ENCODE measurements at regions not wholly inside any gene's neighbourhood (a gene's known extent, or its start where the extent isn't known, plus 50 kb on each side); places are given as distances from the start of the nearest gene placed in this dataset.
"Not testable (repeated sequence)": the region's sequence is repeated elsewhere in the genome, so short reads cannot be mapped to it uniquely, and the experiment has no call there.

GRCh38 chr10:10044922-10045764 lies 972.5 kb upstream of the CELF2 start:
- Histone ChIP-seq H3K4me1 (peaks cover 39% of the 10 kb centered on the region), H4K20me1 (no peaks in the 10 kb centered on the region), H3K27ac (peak overlapping the region; percentile 45; the same call in 1 of the 2 replicates), H3K9ac (no peak overlapping the region; the same call in 1 of the 2 replicates), H3K9me3 (no peaks in the 10 kb centered on the region), H3K4me3 (no peak overlapping the region), H3K4me2 (peak overlapping the region; percentile 71), H3K27me3 (no peaks in the 10 kb centered on the region), H3K36me3 (no peaks in the 10 kb centered on the region)
- no peak for TF ChIP-seq Cebpa-rat (IDR thresholded peaks at IDR 0.05)

DNA sequence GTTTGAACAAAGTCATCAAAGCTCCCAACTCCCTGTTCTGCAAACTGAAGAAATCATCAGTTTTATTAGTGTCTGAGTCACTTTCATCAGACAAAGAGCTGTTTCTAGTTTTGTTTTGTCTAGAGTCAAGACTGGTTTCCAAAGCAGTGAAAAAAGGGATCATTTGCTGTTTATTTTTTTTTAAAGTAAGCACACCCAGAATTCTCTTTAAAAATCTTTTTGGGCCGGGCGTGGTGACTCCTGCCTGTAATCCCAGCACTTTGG lies 972.0 kb upstream of the CELF2 start:
- TF ChIP-seq Cebpa-rat (IDR thresholded peaks at IDR 0.05), result no peak
- H3K36me3 ChIP-seq, result no peaks in the 10 kb centered on the region
- H3K27ac ChIP-seq, result peak overlapping the region; percentile 2; the same call in 1 of the 2 replicates
- H3K9me3 ChIP-seq, result no peaks in the 10 kb centered on the region
- no peaks in the 10 kb centered on the region for H3K27me3 ChIP-seq
- H3K4me2 ChIP-seq, result peak overlapping the region; percentile 71
- H4K20me1 ChIP-seq, result no peaks in the 10 kb centered on the region
- no peak overlapping the region for H3K9ac ChIP-seq
- no peak overlapping the region for H3K4me3 ChIP-seq
- peaks cover 39% of the 10 kb centered on the region for H3K4me1 ChIP-seq

DNA sequence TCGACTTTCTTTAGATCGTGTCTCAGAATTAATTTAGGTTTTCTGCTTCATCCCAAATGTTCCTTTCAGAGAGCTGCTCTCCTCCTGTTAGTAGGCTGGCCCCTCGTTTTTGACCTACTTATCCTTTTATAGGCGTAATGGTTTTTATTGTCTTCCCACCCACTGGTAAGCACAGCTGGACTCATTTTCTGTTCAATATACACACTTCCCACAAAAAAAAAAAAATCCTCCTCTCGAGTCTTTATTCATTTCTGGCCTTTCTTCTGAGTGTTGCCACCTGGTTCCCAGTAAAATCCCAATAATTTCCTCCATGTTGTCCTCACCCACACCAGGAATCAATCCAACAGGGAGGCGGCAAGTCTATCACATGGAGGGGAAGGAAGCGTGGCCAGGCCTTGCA lies 970.2 kb upstream of the CELF2 start:
- H3K9me3 ChIP-seq, result no peaks in the 10 kb centered on the region
- H3K27me3 ChIP-seq, result no peaks in the 10 kb centered on the region
- peaks cover 32% of the 10 kb centered on the region for H3K4me1 ChIP-seq
- H3K36me3 ChIP-seq, result no peaks in the 10 kb centered on the region
- no peak overlapping the region for H3K27ac ChIP-seq
- H3K4me3 ChIP-seq, result no peak overlapping the region
- H3K4me2 ChIP-seq, result no peak overlapping the region
- H3K9ac ChIP-seq, result no peak overlapping the region
- H4K20me1 ChIP-seq, result no peaks in the 10 kb centered on the region
- no peak for TF ChIP-seq Cebpa-rat (IDR thresholded peaks at IDR 0.05)

DNA sequence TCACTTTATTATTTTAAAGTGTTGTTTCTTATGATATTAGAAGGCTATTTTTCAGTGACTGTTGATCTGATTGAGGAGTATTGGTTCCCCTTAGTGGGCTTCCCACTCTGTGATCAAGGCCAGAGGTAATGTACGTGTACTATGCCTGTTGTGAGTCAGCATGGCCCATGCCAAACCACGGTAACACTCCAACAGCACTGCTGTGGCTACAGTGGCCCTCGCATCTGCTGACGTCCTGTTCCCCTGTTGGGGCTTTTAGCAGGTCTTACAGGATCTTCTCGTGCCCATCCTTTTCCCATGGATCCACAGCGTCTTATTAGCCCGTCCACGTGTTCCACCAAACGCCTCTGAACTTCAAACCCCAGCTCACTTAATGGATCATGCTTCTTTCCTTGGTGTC lies 964.6 kb upstream of the CELF2 start:
- H3K4me2 ChIP-seq, result no peak overlapping the region
- H3K36me3 ChIP-seq, result no peaks in the 10 kb centered on the region
- no peaks in the 10 kb centered on the region for H4K20me1 ChIP-seq
- no peak overlapping the region for H3K27ac ChIP-seq
- H3K27me3 ChIP-seq, result no peaks in the 10 kb centered on the region
- no peak for TF ChIP-seq Cebpa-rat (IDR thresholded peaks at IDR 0.05)
- no peaks in the 10 kb centered on the region for H3K4me1 ChIP-seq
- H3K4me3 ChIP-seq, result no peak overlapping the region
- no peak overlapping the region for H3K9ac ChIP-seq
- no peaks in the 10 kb centered on the region for H3K9me3 ChIP-seq

DNA sequence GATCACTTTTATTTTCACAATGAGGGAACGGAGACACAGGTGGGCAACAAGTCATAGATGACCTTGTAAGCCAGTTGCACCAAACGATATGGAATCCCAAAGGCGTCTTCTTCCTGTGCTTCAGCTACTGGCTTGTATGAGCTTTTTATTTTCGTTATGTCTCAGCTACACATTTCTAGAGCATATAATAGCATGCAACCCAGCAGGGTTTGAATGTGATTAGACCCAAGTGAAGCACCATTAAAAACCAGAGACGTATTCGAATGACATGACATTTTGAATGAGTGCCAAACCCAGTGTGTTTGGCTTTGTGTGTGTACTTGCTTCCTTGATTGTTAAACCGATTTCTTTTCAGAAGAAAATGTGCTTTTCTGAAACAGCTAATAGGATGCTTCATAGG lies 963.2 kb upstream of the CELF2 start:
- H3K4me1 ChIP-seq, result no peaks in the 10 kb centered on the region
- TF ChIP-seq Cebpa-rat (IDR thresholded peaks at IDR 0.05), result no peak
- no peak overlapping the region for H3K4me2 ChIP-seq

GRCh38 chr10:10055656-10056442 lies 961.8 kb upstream of the CELF2 start:
- Histone ChIP-seq H3K27me3 (no peaks in the 10 kb centered on the region), H3K27ac (no peak overlapping the region), H4K20me1 (no peaks in the 10 kb centered on the region), H3K4me2 (no peak overlapping the region), H3K4me1 (no peaks in the 10 kb centered on the region), H3K36me3 (no peaks in the 10 kb centered on the region), H3K9ac (no peak overlapping the region), H3K9me3 (no peaks in the 10 kb centered on the region), H3K4me3 (no peak overlapping the region)
- no peak for TF ChIP-seq Cebpa-rat (IDR thresholded peaks at IDR 0.05)

More for the DNA sequence above, 963.2 kb upstream of the CELF2 start:
- Histone ChIP-seq H3K36me3 (no peaks in the 10 kb centered on the region), H3K27ac (no peak overlapping the region), H4K20me1 (no peaks in the 10 kb centered on the region), H3K9me3 (no peaks in the 10 kb centered on the region), H3K27me3 (no peaks in the 10 kb centered on the region), H3K4me3 (no peak overlapping the region), H3K9ac (no peak overlapping the region)

DNA sequence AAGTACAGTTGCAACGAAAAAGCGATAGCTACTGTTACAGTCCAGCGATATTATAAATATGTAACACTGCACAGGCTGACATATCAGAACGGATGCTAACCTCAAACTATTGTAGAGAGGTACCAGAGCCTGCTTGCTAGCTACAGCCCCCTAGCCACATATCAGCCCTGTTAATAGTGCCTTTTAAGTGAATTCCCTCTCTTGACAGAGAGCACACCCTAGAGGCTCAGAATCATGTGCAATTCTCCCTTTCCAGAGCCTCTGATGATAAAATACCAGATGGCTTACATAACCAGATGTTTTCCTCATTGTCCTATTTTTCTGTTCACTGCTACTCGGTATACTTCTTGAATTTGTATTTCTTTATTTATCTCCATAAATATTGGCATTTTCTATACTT lies 960.7 kb upstream of the CELF2 start:
- H3K4me3 ChIP-seq, result no peak overlapping the region
- H3K27me3 ChIP-seq, result no peaks in the 10 kb centered on the region
- no peak overlapping the region for H3K4me2 ChIP-seq
- no peaks in the 10 kb centered on the region for H3K4me1 ChIP-seq
- no peak overlapping the region for H3K27ac ChIP-seq
- TF ChIP-seq Cebpa-rat (IDR thresholded peaks at IDR 0.05), result no peak
- no peaks in the 10 kb centered on the region for H3K9me3 ChIP-seq
- no peak overlapping the region for H3K9ac ChIP-seq
- no peaks in the 10 kb centered on the region for H3K36me3 ChIP-seq
- H4K20me1 ChIP-seq, result no peaks in the 10 kb centered on the region

DNA sequence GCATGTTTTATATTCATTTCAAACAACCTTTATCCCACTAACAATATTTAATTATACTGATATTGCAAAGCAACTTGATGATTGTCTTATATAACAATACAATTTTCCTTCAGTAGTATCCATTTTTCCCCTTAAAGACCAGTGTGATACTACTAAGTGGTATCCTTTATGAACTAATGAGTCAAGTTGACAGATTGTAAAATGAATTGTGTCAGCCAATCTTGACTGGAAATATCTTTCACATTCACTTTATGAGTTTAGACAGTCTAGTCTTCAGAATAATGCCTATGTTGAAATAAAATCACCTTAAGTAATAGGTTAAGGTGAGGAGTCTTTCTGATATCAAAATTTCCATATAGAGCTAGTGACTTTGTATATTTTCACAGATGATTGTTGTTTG lies 950.0 kb upstream of the CELF2 start:
- no peaks in the 10 kb centered on the region for H3K9me3 ChIP-seq
- no peaks in the 10 kb centered on the region for H3K27me3 ChIP-seq
- H3K36me3 ChIP-seq, result no peaks in the 10 kb centered on the region
- no peak overlapping the region for H3K9ac ChIP-seq
- H3K4me1 ChIP-seq, result no peaks in the 10 kb centered on the region
- H4K20me1 ChIP-seq, result no peaks in the 10 kb centered on the region
- H3K4me3 ChIP-seq, result no peak overlapping the region
- no peak for TF ChIP-seq Cebpa-rat (IDR thresholded peaks at IDR 0.05)
- no peak overlapping the region for H3K27ac ChIP-seq
- H3K4me2 ChIP-seq, result no peak overlapping the region

- not testable (repeated sequence) for H3K4me2 ChIP-seq, H3K27ac ChIP-seq, H3K4me3 ChIP-seq, H3K27me3 ChIP-seq, H3K9me3 ChIP-seq, H3K4me1 ChIP-seq, H3K36me3 ChIP-seq, H3K9ac ChIP-seq, H4K20me1 ChIP-seq
Measured at GRCh38 chr10:10074847-10075246, 942.8 kb upstream of the CELF2 start.

DNA sequence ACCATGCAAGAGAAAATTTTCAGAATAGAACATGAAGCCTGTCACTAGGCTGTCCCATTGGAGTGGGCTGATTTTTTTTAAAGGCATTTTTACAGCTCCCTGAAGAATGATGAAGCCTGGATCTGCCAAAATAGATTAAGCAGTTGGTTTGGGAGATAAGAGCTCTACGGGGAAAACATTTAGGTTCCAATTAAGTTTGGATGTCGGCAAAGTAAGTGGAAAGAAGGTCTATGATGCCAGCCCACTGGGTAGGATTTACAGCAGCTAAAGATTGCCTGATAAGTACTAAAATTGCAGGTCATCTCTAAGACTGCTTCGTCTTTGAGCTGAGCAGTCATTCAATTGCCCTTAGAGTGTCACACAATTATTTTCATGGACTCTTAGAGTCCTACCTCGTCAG lies 939.2 kb upstream of the CELF2 start:
- Histone ChIP-seq H3K9ac (no peak overlapping the region), H3K4me2 (no peak overlapping the region), H3K4me1 (no peaks in the 10 kb centered on the region), H3K36me3 (no peaks in the 10 kb centered on the region), H3K27ac (no peak overlapping the region), H3K9me3 (no peaks in the 10 kb centered on the region), H3K27me3 (no peaks in the 10 kb centered on the region), H3K4me3 (no peak overlapping the region), H4K20me1 (no peaks in the 10 kb centered on the region)
- no peak for TF ChIP-seq Cebpa-rat (IDR thresholded peaks at IDR 0.05)

Data from BLaER1 (cell line).